HS-27A (cell line): ENCODE measurements at regions not wholly inside any gene's neighbourhood (a gene's known extent, or its start where the extent isn't known, plus 50 kb on each side); places are given as distances from the start of the nearest gene placed in this dataset.

ENCODE experiments used
- DNase-seq: peaks from one replicate; pipeline ENCODE4 v3.0.0-alpha.2; 2012; ENCODE audit warnings: low read depth, missing footprints

DNA sequence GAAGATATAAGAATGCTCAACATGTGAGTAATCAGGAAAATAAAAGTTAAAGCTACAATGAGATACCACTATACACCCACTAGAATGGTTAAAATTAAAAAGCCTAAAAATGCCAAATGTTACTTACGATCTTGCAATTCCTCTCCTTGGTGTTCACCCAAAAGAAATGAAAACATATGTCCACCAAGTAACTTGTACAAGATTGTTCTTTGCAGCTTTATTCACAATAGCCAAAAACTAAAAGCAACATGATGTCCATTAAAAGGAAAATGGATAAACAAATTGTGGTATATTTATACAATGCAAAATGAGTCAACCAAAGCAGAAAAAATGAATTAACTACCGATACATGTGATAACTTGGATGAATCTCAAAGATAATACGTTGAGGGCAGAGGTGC lies 301.6 kb upstream of the THBS1 start:
- no peak for DNase-seq

DNA sequence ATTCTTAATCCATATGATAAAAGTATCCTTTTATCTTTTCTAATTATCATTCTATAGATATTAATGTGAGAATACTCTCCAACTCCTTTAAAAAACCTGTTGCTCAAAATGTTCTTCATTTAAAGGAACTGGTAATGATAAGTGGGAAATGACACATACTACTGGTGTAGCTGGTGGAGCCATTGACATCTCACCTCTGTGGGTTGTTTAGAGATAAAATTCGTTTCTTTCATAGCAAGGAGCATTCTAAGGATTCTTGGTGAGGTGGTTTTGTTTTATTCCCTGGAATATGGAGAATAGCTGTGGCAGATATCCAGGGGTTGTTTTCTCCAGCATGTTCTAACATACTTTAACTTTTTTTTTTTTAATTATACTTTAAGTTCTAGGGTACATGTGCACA lies 299.8 kb upstream of the THBS1 start:
- peak; percentile 82 for DNase-seq

DNA sequence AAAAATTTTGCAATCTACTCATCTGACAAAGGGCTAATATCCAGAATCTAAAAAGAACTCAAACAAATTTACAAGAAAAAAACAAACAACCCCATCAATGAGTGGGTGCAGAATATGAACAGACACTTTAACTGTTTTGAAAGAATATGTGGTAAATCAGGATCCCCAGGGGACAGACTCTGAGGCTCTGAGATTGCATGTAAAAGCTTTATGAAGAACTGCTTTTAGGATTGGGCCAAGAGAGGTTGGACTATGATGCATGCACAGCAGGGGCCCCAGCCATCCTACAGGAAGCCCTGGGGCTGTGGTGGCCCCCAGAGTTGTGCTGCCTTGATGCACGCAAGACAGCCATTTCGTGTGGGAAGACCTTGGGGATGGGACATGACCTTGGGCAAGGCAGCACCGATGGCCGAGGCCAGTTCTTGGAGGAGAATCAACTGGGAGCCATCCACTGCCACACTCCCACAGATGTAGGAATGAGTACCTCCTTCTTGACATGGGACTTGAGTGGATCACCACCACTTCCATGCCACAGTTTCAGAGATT lies 298.1 kb upstream of the THBS1 start:
- no peak for DNase-seq

DNA sequence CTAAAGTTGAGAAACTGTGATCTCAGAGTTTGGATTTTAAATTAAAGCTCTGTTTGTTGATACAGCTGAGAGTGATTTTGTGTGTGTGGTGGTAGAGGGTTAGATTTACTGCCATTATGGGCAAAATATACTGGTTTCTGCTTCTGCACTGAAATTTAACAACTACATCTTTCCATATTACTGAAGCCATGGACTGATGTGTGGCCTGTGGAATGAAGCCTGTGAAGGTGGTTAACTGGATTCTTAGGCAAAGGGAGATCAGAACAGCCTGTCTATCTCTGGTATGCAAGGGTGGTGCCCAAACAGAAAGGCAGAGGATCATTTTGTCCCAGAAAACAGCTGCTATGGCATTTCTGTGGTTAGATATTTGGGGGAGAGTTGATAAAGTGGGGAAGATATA lies 297.3 kb upstream of the THBS1 start:
- peak; percentile 76 for DNase-seq

DNA sequence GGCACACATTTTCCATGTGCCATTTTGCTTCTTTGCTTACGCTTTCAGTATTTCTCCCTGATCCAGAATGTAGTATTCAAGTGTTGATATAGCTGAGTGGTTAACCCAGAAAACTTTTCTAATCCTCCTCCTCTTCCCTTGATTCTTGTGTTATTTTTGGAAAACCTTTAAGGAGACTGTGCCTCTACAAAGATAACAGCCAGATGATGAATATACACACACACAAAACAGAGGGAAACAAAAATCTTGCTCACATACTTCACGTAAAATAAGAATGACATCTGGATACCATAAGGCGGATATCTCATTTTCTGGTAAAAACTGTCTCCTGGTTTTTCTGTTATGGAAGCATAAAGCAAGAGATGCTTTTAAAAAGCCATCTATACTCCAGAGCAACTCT lies 295.8 kb upstream of the THBS1 start:
- no peak for DNase-seq

DNA sequence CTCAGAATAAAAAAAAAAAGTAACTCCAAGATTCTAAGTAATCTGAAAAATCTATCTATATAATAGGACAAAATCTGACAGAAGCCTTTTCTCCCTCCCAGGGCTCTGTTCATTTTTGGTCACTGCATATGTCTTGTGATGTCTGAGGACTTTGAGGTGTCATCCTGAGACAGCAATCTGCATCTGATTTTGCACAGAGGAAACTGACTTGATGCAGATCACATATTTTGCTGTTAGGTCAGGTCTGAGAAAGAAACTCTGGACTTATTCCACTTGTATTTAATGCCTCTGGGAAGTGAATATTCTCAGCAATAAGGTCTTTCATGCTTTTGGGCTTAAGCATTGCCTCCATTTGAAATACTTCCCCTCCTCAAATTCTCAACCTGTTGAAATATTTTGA lies 295.2 kb upstream of the THBS1 start:
- DNase-seq = no peak

DNA sequence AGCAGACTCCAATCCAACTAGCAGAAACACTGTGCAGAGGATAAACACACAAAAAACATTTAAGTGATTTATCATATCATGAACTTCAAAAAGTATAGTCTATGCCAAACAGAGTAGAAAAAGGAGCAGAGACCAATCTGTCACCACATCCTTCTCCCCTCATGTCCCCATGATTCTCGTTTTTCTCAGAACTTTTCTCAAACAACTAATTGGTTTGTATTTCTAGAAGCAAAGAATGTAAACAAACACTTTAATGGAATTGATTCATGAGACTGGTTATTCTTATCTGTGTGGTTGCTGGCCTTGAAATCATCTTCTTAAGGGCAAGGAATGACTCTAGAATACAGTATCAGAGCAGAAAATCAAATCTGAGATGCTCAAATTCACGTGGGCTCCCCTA lies 294.2 kb upstream of the THBS1 start:
- no peak for DNase-seq

DNA sequence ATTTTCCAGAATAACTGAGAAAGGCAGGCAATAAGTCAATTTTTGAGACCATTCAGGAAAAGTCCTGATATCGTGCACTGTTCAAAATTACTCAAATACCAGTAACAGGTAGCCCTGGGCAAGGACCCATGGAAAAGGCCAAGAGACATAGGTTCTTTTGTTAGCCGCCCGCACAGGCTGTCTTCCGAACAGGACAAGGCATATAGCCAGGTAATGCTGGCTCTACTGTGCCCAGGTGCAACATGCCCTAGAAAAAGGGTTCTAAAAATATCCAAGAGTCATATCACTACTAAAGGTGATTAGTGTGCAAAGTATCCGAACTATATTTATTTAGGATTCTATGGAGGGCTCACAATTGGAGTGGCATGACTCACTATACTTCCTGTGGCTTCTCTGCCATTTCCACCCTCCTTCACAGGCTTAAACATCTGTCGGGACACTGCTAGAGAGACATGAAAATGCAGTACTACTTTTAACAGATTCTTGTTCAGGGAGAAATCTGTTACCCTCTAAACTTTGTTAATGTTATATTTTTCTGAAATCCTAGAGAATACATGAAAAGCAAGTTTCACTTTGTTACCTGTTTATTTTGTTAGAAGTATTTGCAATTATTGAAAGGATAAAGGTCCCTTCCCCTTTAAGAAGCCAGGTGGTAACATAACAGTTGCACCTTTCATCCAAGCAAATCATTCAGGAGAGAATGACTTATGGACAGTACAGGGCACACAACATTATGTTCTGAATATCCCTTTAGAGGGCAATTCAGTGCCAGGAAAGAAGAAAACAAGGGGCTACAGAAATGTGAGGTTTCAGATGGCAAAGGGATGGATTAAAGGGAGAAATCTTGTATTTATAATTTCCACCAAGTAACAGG lies 293.3 kb upstream of the THBS1 start:
- no peak for DNase-seq

DNA sequence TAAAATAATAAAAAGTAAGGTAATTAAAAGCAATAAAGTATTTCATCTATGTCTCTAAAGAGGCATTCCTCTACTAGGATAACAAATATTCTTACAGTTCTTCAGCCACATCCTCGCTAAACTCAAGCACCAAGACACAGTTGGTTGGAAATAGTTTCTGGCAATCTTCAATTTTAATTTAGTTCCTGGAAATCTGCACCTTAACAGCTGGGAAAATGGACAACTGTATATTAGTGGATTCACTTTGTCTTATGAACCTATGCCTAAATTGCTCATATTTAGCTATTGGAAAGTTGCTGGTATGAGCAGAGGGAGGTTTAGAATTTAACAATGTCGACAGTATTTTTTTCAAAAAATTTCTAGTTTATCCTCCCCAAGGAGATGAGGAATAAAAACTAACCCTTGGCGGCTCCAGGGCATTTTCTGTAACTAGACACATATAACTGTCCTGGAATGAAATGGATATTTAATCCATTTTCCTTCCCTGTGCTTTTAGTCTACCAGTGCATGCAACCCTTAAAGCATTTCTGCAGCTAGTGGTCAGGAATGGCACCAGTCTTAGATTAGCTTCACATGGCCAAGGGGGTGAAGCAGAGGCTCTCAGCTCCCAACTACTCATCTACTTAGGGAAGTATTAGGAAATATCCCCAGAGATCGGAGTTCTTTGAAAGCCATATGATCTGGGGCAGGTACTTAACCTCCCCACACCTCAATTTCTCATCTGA lies 290.0 kb upstream of the THBS1 start:
- DNase-seq = no peak

DNA sequence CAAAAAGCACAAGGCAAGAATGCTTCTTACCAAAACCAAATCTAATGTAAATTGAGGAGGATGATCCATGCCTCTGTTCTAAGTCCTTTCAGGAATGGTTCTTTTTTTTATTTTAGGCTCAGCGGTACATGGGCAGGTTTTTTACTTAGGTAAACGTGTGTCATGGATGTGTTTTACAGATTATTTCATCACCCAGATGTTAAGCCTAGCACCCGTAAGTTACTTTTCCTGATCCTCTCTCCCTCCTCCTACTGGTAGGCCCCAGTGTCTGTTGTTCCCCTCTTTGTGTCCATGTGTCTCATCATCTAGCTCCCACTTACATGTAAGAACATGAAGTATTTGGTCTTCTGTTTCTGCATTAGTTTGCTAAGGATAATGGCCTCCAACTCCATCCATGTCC lies 289.2 kb upstream of the THBS1 start:
- DNase-seq = no peak

DNA sequence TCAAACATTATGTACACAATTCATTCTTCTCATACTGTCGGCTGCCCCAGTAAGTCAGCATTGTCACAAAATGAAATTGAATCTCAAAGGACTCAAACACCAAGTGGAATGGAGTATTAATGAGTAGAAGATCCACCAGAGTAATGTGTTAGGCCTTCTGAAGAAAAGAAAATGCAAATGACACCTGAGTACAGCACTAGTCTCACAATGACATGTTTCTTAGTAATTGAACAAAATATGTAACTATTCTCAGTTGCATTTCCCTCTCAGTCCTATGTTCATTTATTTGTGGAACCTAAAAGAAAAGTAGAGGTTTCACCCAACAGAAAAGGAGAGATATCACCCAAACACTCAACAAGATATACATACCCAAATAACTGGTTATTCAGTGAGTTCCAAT lies 283.9 kb upstream of the THBS1 start:
- DNase-seq = no peak

DNA sequence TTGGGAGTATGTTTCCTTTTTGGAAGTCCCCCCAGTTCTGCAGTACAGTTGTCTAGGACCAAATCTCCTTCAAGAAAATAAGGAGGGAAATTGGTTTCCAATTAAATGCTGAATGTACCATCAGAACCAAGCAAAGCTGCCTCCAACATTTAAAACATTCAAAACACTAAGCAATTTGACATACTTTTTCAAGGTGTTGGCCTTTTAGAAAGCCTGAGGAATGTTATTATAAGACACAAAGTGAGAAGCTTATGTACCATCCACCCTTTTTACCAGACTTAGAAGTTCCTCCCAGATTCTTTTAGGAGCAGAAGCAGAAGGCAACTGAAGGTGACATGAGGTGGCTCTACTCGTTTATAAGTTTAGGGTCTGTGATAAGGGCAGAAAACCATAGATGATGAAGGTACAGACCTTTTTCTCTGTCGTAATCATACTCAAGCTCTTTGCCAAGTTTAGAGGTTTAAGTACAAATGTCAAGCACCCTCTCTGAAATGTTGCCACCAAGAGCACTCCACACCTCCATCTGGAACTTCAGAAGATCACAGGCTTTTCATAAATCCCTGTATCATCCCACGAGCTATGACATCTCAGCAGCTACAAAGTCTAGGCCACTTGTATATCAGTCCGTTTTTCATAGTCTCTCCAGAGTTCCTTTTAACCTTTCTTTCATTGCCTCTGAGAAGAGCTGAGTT lies 282.5 kb upstream of the THBS1 start:
- DNase-seq = no peak

DNA sequence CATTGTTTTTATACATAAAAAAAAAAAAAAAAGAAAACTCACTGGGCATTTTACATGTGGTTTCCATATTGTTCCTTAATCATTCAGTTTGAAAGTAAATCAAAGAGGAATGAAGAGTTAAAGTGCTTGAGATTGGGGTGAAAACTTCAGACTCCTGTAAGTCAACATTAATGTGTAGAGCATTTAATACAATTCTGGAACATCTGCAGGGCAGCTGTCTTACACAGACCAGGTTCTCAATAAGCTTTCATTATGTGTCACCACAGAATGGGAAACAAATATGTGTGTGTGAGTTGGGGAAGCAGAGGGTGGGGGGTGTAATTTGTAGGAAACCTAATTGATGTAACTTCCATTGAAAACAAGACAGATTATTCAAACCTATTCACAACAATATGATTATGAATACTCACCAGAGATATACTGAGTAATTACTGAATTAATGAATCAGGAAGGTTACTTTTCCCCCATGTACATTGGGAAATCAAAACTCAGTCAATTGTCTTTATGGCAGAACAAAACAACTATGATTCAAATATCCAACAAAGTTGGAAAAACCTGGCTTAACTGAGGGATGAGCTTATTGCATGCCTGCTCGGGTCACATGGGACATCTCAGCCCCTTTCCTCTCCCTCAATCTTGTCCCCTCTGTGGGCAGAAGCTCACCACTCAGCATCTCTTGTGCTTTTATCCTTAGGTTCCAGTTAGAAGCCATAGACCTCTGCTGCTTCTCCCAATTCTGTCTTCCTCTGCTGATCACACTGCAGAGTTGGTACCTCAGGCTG lies 281.2 kb upstream of the THBS1 start:
- no peak for DNase-seq

DNA sequence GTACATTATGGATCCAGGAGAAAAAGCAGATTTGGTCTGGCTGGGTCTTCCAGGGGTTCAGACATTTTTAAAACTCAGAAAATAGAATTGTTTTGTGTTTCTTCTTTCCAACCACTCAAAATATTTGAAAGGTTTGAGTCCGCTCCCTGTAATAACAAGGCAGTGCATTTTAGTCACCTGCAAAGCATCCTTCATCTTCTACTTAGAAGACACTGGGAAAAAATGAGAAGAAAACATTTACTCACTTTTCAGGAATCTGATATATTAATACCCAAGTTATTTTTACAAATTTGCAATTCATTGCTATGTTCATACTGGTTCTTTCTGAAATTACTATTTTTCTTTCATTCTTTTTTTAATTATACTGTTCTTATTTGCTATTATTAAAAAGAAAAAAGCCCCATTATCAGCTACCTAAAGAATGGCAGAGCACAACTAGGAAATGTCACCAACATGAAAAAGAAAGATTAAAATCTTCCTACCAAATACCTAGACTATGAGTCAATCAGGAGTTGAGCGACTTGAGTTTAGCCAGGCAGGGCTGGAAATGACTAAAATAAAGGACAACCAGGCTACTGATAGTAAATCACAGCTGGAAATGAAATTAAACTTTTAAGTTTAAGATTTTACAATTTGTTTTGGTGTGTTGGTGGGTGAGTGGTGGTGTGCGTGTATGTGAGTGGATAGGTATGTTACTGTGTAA lies 280.3 kb upstream of the THBS1 start:
- peak; percentile 76 for DNase-seq

DNA sequence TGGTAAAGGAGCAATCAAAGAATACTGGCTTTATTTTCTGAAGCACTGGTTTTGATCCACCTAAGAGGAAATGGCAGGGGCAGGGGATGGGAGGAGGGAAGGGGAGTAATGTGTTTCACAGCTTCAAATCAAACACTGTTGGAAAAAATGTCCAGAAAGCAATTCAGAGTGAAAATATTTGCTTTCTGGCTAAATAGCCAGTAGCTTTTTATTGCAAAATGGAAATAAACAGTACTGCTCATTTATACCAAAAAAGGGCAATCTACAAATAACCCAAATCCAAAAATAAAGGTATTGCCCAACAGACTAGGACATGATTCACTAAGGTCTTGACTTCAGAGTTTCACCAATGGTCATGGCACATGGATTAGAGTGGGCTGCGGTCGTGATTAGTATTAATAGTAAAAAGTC lies 279.3 kb upstream of the THBS1 start:
- DNase-seq = peak; percentile 70

DNA sequence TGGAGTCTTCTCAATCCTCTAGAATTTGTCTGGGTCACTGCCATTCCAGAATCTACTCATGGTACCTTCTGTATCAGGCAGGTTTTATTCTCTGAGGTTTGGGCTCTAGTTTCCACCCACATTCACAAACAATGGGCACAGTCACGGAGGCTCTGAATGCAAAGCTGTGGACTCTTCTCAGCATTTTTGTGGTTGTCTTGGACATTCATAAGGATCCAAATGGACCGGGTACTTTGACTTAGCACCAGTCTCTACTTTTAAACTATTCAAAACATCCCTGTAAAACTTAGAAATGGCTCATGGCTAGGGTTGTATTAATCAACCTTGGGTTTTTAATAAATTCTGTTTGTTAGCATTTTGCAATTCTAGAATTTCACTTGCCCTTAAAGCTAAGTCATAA lies 277.9 kb upstream of the THBS1 start:
- no peak for DNase-seq

DNA sequence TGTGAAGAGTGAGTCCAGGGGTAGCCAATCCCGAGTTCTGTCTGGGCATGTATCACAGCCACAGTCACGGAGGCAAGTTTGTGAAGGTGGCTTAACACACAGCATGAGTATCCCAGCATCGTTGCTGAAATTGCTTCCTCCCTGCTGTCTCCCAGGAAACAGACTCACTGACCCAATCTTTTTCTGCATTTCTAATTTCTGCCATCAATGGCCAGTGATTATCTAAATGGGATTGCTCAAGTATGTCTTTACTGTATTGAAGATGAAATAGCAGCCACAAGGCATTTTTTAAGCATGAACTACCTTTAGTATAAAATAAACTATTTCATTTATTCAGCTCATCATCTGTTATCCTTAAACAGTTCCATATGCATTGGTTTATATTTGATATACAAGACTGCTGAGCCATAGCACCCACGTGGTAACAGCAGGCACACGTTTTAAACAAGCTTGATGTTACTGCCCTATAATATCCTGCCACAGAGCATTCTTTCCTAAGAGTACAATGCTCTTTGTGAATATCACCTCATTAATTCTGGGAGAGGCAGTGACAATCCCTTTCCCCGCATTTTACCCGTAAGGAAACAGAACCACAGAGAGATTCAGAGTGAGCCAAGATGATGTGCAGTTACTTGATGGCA lies 276.6 kb upstream of the THBS1 start:
- no peak for DNase-seq

DNA sequence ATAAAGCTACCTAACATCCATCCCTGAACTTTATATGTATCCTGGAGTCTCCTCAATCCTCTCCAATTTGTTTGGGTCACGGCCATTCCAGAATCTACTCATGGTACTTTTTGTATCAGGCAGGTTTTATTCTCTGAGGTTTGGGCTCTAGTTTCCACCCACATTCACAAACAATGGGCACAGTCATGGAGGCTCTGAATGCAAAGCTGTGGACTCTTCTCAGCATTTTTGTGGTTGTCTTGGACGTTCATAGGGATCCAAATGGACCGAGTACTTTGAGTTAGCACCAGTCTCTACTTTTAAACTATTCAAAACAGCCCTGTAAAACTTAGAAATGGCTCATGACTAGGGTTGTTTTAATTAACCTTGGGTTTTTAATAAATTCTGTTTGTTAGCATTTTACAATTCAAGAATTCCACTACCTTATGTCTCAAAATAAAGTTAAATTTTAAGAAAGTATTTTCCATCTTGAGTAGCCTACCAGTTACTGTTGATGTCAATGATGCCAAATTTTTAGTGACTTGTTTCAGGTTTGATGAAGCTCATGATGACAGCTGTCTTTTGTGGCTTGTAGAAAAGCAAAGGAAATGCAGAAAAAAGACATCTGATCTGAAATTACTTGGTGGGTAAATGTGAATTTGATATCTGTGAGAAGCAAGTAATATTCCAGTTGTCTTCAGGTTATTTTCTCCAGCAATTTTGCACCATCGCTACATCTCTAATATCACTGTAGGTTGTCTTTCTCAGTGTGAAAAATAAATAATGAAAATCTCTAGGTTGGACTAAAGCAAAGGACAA lies 275.7 kb upstream of the THBS1 start:
- no peak for DNase-seq

DNA sequence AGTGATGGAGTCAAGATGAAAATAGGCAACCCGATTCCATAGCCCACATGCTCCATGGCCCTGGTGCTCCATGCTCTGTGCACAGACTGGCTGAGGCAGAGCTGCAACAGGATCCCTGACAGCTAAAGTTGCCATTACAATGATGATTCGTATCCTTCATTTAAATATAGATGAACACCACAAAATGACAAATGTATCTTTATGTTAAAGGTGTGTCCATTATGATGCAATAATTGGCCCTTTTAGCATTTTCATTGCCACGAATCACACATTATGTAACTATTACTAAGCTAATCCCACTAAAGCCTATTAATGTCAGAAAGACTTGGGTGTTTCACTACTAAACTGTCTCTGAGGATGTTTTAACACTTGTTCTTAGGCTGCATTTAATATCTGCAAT lies 270.2 kb upstream of the THBS1 start:
- DNase-seq = no peak

DNA sequence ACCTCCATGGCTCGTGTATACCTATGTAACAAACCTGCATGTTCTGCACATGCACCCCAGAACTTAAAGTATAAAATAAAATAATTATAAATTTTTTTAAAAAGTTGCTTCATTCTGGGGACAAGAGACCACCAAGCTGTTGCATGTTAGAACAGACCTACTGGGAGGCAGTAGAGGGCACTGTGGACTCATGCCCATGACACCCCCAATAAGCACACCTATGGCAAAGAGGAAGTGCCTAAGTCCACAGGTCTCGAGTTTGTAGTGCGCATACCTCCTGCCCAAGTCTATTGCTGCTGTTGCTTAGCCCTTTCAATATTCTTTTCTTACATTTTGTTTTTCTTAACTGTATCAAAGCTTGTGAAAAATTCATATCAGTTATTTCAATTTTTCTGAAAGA lies 267.9 kb upstream of the THBS1 start:
- no peak for DNase-seq
